ENCODE measurements at regions not wholly inside any gene's neighbourhood (a gene's known extent, or its start where the extent isn't known, plus 50 kb on each side); places are given as distances from the start of the nearest gene placed in this dataset.

DNA sequence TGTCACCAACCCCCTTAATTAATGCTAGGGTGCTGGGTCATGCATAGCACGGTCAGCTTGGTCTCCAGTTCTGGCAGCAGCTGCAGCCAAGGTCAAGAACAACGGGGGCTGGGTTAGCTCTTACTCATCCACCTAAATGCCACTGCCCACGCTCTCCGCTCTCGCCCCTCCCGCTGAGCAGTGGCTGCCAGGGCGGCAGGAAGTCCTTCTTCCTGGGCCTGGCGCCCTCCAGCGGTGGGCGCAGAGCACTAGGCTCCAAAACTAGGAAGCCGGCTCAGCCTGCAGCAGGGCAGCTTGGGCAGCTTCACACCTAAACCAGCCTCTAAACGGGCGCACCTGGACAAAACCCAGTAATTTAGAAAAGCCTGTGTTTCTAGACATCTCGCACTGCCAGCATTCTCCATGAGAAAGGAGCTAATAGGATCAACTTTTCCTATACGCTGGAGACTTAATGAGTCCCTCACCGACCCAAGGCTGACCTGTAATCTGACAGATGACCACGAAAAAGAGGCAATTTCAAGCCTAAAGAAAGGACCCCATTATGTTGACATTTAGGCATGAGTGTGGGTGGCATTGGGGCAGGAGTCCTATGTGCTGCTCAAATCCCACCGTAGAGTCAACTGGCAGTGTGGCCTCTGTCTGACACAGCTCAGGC is 78.4 kb upstream of the LRRN2 start:
- intact Hi-C loops (cut with DNase I, micrococcal nuclease) = loop anchor here (5.0 kb wide), 1 partner anchor 197 kb away; no protein-coding TSS in a partner anchor

DNA sequence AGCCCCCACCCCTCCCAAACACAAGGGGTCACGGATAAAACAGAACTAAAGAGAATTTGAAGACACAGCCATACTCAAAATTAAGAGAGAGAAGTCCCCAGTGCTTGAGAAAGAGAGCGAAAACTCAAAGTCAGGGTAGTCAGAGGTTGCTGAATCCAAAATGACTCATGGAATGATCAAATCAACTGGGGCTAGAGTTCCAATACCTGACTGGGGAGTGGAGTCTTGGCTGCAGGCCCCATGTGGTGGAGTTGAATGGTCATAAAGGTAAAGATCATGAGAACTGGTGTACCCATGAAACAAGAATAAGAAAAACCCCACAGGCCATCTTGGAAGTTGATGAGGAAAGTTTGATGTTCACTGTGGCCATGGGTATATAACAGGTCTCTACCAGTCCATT is 84.5 kb upstream of the LRRN2 start:
- no peaks in the 10 kb centered on the region for H3K9me3 ChIP-seq
- ATAC-seq = no peak
- intact Hi-C loops (cut with DNase I, micrococcal nuclease) = no loop called here
- DNase-seq = no peak
- TF ChIP-seq, protein P1, sequence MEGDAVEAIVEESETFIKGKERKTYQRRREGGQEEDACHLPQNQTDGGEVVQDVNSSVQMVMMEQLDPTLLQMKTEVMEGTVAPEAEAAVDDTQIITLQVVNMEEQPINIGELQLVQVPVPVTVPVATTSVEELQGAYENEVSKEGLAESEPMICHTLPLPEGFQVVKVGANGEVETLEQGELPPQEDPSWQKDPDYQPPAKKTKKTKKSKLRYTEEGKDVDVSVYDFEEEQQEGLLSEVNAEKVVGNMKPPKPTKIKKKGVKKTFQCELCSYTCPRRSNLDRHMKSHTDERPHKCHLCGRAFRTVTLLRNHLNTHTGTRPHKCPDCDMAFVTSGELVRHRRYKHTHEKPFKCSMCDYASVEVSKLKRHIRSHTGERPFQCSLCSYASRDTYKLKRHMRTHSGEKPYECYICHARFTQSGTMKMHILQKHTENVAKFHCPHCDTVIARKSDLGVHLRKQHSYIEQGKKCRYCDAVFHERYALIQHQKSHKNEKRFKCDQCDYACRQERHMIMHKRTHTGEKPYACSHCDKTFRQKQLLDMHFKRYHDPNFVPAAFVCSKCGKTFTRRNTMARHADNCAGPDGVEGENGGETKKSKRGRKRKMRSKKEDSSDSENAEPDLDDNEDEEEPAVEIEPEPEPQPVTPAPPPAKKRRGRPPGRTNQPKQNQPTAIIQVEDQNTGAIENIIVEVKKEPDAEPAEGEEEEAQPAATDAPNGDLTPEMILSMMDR (IDR thresholded peaks at IDR 0.05) = no peak
- no peaks in the 10 kb centered on the region for H3K4me1 ChIP-seq (ENCODE audit: low read depth)
- H3K4me3 ChIP-seq = no peak overlapping the region
- no peaks in the 10 kb centered on the region for H3K36me3 ChIP-seq (ENCODE audit: low read depth)

More for the DNA sequence above, 78.4 kb upstream of the LRRN2 start:
- Histone ChIP-seq H3K36me3 (ENCODE audit: low read depth) (no peaks in the 10 kb centered on the region), H3K9me3 (no peaks in the 10 kb centered on the region), H3K4me1 (ENCODE audit: low read depth) (no peaks in the 10 kb centered on the region), H3K4me3 (no peak overlapping the region)
- DNase-seq (peak; percentile 72 to 84 (median 80)), ATAC-seq (peak; percentile 97)
- TF ChIP-seq, protein P1 (IDR thresholded peaks at IDR 0.05) = peak; percentile 89

DNA sequence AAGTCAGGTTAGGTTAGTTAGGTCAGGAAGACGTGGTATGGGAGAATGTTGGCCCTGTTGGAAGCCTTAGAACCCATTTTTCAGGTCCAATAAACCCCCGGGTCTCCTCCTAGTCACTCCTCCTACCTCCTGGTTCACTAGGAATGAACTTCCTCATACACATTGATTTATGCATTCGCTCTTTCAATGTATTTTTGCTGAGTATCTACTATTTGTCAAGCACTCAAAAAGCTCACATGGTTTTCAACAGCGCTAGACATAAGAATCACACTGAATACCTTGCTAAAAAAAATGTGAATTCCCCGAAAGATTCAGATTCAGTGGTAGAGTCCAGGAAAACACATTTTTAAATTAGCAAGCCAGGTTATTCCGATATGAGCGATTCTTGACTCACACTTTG is 85.8 kb upstream of the LRRN2 start:
- no peaks in the 10 kb centered on the region for H3K36me3 ChIP-seq (ENCODE audit: low read depth)
- no peaks in the 10 kb centered on the region for H3K9me3 ChIP-seq
- no peaks in the 10 kb centered on the region for H3K4me1 ChIP-seq (ENCODE audit: low read depth)
- DNase-seq (no peak), ATAC-seq (no peak)
- no peak overlapping the region for H3K4me3 ChIP-seq
- TF ChIP-seq, protein P1 (IDR thresholded peaks at IDR 0.05) = no peak
- intact Hi-C loops (cut with DNase I, micrococcal nuclease) = no loop called here

DNA sequence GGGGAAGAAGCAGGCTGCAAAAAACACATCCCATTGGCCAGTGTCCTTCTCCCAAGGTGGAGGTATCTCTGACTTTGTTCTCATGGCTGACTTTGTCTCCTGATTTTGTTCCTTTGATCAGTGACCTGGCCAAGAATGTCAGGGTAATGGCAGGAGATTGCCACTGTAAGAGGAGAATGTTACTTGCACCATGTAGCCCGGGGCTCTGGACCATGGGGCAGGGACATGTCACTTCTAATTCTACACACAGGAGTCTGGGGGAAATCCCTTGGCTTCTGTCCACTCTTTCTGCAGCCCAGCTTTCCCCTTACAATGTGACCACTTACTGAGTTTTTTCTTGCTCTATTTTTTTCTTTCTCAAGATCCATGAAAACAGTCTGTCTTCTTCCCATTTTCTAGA is 87.7 kb upstream of the LRRN2 start:
- DNase-seq (no peak), ATAC-seq (no peak)
- TF ChIP-seq, protein P1 (IDR thresholded peaks at IDR 0.05) = no peak
- Histone ChIP-seq H3K4me1 (ENCODE audit: low read depth) (no peaks in the 10 kb centered on the region), H3K4me3 (no peak overlapping the region), H3K9me3 (no peaks in the 10 kb centered on the region), H3K36me3 (ENCODE audit: low read depth) (no peaks in the 10 kb centered on the region)
- intact Hi-C loops (cut with DNase I, micrococcal nuclease) = no loop called here

DNA sequence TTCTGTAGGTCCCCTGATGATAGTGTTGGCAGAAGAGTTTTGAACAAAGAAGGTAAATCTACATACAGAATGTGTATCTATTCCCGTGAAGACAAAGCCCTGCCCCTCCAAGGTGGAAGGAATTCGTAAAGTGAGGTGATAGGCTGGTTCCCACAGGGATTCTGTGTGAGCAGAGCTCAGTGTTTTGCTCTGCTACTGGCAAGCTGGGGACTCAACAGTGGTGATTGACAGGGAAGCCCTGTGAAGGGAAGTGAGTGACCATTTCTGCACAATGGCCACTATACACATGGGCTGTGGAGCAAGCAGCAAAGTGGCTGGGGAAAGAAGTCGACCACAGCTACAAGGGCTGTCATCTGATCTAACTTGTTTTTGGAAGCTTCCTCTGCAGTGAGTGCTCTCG is 90.0 kb upstream of the LRRN2 start:
- no peak for DNase-seq

More for the DNA sequence above, 90.0 kb upstream of the LRRN2 start:
- H3K9me3 ChIP-seq = no peaks in the 10 kb centered on the region
- TF ChIP-seq, protein P1 (IDR thresholded peaks at IDR 0.05) = no peak
- no peaks in the 10 kb centered on the region for H3K4me1 ChIP-seq (ENCODE audit: low read depth)
- H3K4me3 ChIP-seq = no peak overlapping the region
- no peaks in the 10 kb centered on the region for H3K36me3 ChIP-seq (ENCODE audit: low read depth)
- ATAC-seq = no peak
- intact Hi-C loops (cut with DNase I, micrococcal nuclease) = no loop called here

Measured in mucosa of descending colon (tissue), 3 donors.